Endothelial cell of umbilical vein (primary cell): ENCODE measurements at regions not wholly inside any gene's neighbourhood (a gene's known extent, or its start where the extent isn't known, plus 50 kb on each side); places are given as distances from the start of the nearest gene placed in this dataset.

Experiments
- BruUV-seq: library from RNA; stranded (reverse); fragments of 400-500 nt; replicated peaks from 2 replicates; lab custom pipeline; 2021; lab: Mats Ljungman, UMichigan
- CTCF ChIA-PET: fragments of 300-600, 350-600 bp; sonication (Branson Sonifier 250); formaldehyde crosslinking; loops from one replicate; lab custom pipeline; 2021; ENCODE audit warnings: antibody characterized with exemption, inconsistent platforms; lab: Charles Lee
- POLR2A ChIA-PET: fragments of 300-600, 350-600 bp; sonication (Branson Sonifier 250); formaldehyde crosslinking; loops from one replicate; lab custom pipeline; 2021; ENCODE audit warnings: antibody characterized with exemption, inconsistent platforms; lab: Charles Lee
- DNase-seq: peaks from one replicate; pipeline ENCODE4 v3.0.0-alpha.2; 2011; ENCODE audit warnings: low read depth, low spot score
- FAIRE-seq: peaks from 2 replicates; lab custom pipeline; 2011; peaks lifted over from hg19 to GRCh38; lab: Jason Lieb, UNC
- H2AFZ ChIP-seq: 2 replicates; pipeline ENCODE4 v1.6.0; 2012; ENCODE audit warnings: low read depth, low read length, control low read depth, inconsistent platforms
- H3K27ac ChIP-seq: 2 replicates; pipeline ENCODE4 v1.5.1; 2011; ENCODE audit warnings: low read depth, mild to moderate bottlenecking, control low read depth, low read length, moderate library complexity; ENCODE audit not compliant: insufficient read depth
- H3K27me3 ChIP-seq, 2 experiments: 2 replicates each; pipeline versions ENCODE4 v1.6.0 to v1.6.1; 2011; ENCODE audit warnings: low read length in 2 of 2, mixed read lengths in 1 of 2; ENCODE audit not compliant: control insufficient read depth in 2 of 2, insufficient read depth in 2 of 2
- H3K36me3 ChIP-seq, 2 experiments: 2 replicates in 1 of 2; 3 replicates in 1 of 2; pipeline ENCODE4 v1.5.1; 2011; ENCODE audit warnings: low read length in 2 of 2, mild to moderate bottlenecking in 1 of 2, moderate library complexity in 1 of 2; ENCODE audit not compliant: control insufficient read depth in 2 of 2, insufficient read depth in 2 of 2; ENCODE audit errors: extremely low read depth in 1 of 2
- H3K4me1 ChIP-seq: 3 replicates; pipeline ENCODE4 v1.5.1; 2011; ENCODE audit warnings: mild to moderate bottlenecking, low read length; ENCODE audit not compliant: control insufficient read depth, insufficient read depth; ENCODE audit errors: extremely low read depth
- H3K4me2 ChIP-seq: 2 replicates; pipeline ENCODE4 v1.6.1; 2011; ENCODE audit warnings: low read length, control low read depth, mixed read lengths; ENCODE audit not compliant: insufficient read depth
- H3K4me3 ChIP-seq, 3 experiments: fragments of 200-600 bp in 1 of 3; sonication (generic), shearing (Covaris generic) in 1 of 3; replicated peaks in 1 of 3; 2 replicates each; pipeline ENCODE4 v1.5.1; 2011 to 2016; ENCODE audit warnings: control low read depth in 3 of 3, low read length in 3 of 3, mild to moderate bottlenecking in 2 of 3, inconsistent platforms in 1 of 3, low read depth in 1 of 3, moderate library complexity in 1 of 3; ENCODE audit not compliant: insufficient read depth in 1 of 3
- H3K79me2 ChIP-seq: 2 replicates; pipeline ENCODE4 v1.6.0; 2012; ENCODE audit warnings: low read length, inconsistent platforms; ENCODE audit not compliant: control insufficient read depth, insufficient read depth
- H3K9ac ChIP-seq: replicated peaks from 2 replicates; pipeline ENCODE3; 2011; ENCODE audit warnings: low read length, control low read depth; ENCODE audit not compliant: insufficient read depth; ENCODE audit errors: extremely low read depth
- H3K9me1 ChIP-seq: replicated peaks from 3 replicates; pipeline ENCODE4 v1.6.0; 2011; ENCODE audit warnings: mild to moderate bottlenecking, low read length; ENCODE audit not compliant: control insufficient read depth, insufficient read depth; ENCODE audit errors: extremely low read depth
- H3K9me3 ChIP-seq: replicated peaks from 2 replicates; pipeline ENCODE4 v1.5.1; 2012; ENCODE audit warnings: low read length, inconsistent platforms; ENCODE audit not compliant: control insufficient read depth, insufficient read depth
- H4K20me1 ChIP-seq: replicated peaks from 2 replicates; pipeline ENCODE3; 2011; ENCODE audit warnings: mild to moderate bottlenecking, low read length; ENCODE audit not compliant: control insufficient read depth, insufficient read depth; ENCODE audit errors: extremely low read depth
- EZH2 ChIP-seq: IDR thresholded peaks from 2 replicates; pipeline ENCODE4 v1.6.1; 2012; ENCODE audit warnings: borderline replicate concordance, low read depth, mild to moderate bottlenecking, moderate library complexity, low read length, inconsistent platforms; ENCODE audit not compliant: severe bottlenecking
- FOS ChIP-seq: IDR thresholded peaks from 2 replicates; pipeline ENCODE4 v1.6.1; 2011; ENCODE audit warnings: mild to moderate bottlenecking, low read length, moderate library complexity, borderline replicate concordance; ENCODE audit not compliant: insufficient read depth
- GATA2 ChIP-seq: IDR thresholded peaks from 2 replicates; pipeline ENCODE4 v1.7.0; 2011; ENCODE audit warnings: low read depth, mild to moderate bottlenecking, moderate library complexity, mixed read lengths, low read length; ENCODE audit not compliant: insufficient read length, insufficient read depth
- JUN ChIP-seq: IDR thresholded peaks from 2 replicates; pipeline ENCODE4 v1.6.1; 2011; ENCODE audit warnings: borderline replicate concordance, low read depth; ENCODE audit not compliant: insufficient read length, insufficient read depth
- MYC ChIP-seq: IDR thresholded peaks from one replicate; pipeline ENCODE4 v1.6.1; 2011; ENCODE audit warnings: mild to moderate bottlenecking, low read depth, low read length
- POLR2A ChIP-seq: IDR thresholded peaks from 2 replicates; pipeline ENCODE4 v1.6.1; 2012; ENCODE audit warnings: low read depth, mild to moderate bottlenecking, control low read depth, low read length
- POLR2AphosphoS5 ChIP-seq: IDR thresholded peaks from 2 replicates; pipeline ENCODE4 v1.6.1; 2012; ENCODE audit warnings: low read depth, mild to moderate bottlenecking, control low read depth, low read length, moderate library complexity; ENCODE audit not compliant: insufficient read depth
- dilution Hi-C: fragments of 300-500 bp; cut with MboI; formaldehyde crosslinking; loops from one replicate; pipeline ENCODE4 v1.15.0; 2019; ENCODE audit warnings: low sequenced_read_pairs; ENCODE audit not compliant: extremely low pct_ligation_motif_present
- intact Hi-C: fragments of 100-400 bp; cut with micrococcal nuclease; formaldehyde crosslinking; loops from one replicate; pipeline ENCODE4 v1.10.0; 2022
- TF ChIP-seq, protein P1 (sequence below), 2 donors: IDR thresholded peaks; 1 replicate in 1 of 2; 2 replicates in 1 of 2; pipeline ENCODE4 v1.5.1; 2011; ENCODE audit warnings: low read length in 2 of 2, mild to moderate bottlenecking in 2 of 2, moderate library complexity in 2 of 2, control low read depth in 1 of 2, inconsistent platforms in 1 of 2, low read depth in 1 of 2; ENCODE audit not compliant: insufficient read depth in 1 of 2; ENCODE audit errors: extremely low read depth in 1 of 2
- TF ChIP-seq, protein P2 (sequence below): IDR thresholded peaks from 2 replicates; pipeline ENCODE4 v1.6.1; 2011; ENCODE audit not compliant: insufficient read depth, insufficient read length

GRCh38 chr7:33729726-33730125, 175.6 kb upstream of the BMPER start:
- FAIRE-seq (peak; percentile 53), DNase-seq (no peak)
- Histone ChIP-seq H3K4me2 (no peak overlapping the region), H3K4me3 (no peak overlapping the region), H4K20me1 (no peaks in the 10 kb centered on the region), H2AFZ (no peak overlapping the region), H3K9ac (no peak overlapping the region), H3K9me3 (no peaks in the 10 kb centered on the region), H3K36me3 (no peaks in the 10 kb centered on the region), H3K27ac (no peak overlapping the region), H3K4me1 (peaks cover 61% of the 10 kb centered on the region), H3K9me1 (no peaks in the 10 kb centered on the region), H3K79me2 (peaks cover 10% of the 10 kb centered on the region), H3K27me3 (no peaks in the 10 kb centered on the region)
- no TSS peak for BruUV-seq
- POLR2A ChIA-PET: no interaction called here
- dilution Hi-C loops (no loop called here), intact Hi-C loops (loop anchor here (5.0 to 10.0 kb wide), 6 partner anchors 137 to 1235 kb away; partner anchors contain the start of genes AVL9, KBTBD2 and LSM5)
- CTCF ChIA-PET: interaction anchor here (1.0 kb wide), 1 partner anchor 29 kb away, joined by 3 read pairs; no protein-coding TSS in a partner anchor
- TF ChIP-seq JUN: no peak
- TF ChIP-seq, protein P1, sequence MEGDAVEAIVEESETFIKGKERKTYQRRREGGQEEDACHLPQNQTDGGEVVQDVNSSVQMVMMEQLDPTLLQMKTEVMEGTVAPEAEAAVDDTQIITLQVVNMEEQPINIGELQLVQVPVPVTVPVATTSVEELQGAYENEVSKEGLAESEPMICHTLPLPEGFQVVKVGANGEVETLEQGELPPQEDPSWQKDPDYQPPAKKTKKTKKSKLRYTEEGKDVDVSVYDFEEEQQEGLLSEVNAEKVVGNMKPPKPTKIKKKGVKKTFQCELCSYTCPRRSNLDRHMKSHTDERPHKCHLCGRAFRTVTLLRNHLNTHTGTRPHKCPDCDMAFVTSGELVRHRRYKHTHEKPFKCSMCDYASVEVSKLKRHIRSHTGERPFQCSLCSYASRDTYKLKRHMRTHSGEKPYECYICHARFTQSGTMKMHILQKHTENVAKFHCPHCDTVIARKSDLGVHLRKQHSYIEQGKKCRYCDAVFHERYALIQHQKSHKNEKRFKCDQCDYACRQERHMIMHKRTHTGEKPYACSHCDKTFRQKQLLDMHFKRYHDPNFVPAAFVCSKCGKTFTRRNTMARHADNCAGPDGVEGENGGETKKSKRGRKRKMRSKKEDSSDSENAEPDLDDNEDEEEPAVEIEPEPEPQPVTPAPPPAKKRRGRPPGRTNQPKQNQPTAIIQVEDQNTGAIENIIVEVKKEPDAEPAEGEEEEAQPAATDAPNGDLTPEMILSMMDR (IDR thresholded peaks at IDR 0.05; ENCODE audit: extremely low read depth in 1 of 2, insufficient read depth in 1 of 2, low read depth in 1 of 2, low read length in 2 of 2): no peak
- TF ChIP-seq POLR2A: no peak
- no peak for TF ChIP-seq FOS
- TF ChIP-seq MYC: no peak
- no peak for TF ChIP-seq EZH2
- no peak for TF ChIP-seq POLR2AphosphoS5

DNA sequence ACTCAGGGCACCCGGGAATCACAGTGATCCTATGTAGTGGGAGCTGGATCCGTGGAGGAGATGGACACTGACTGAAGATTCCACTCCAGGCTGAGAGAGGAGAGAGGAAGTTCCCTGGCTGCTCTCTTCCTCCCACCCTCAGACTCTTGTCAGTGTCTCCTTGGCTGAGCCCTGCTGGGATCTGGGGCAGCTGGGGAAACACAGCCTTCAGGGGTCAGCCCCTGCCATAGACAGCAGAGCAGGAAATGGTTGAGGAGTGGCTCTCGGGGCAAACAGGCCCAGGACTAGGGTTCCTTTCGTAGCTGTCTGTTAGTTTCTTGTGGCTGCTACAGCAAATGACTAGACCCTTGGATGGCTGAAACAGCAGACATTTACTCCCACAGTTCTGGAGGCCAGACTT, 174.4 kb upstream of the BMPER start:
- FAIRE-seq (no peak), DNase-seq (no peak)
- POLR2A ChIA-PET: no interaction called here
- Histone ChIP-seq H3K27me3 (no peaks in the 10 kb centered on the region), H3K4me3 (no peak overlapping the region), H4K20me1 (no peaks in the 10 kb centered on the region), H3K4me2 (no peak overlapping the region), H3K9me1 (no peaks in the 10 kb centered on the region), H2AFZ (no peak overlapping the region), H3K27ac (no peak overlapping the region), H3K4me1 (peaks cover 49% of the 10 kb centered on the region), H3K36me3 (no peaks in the 10 kb centered on the region), H3K79me2 (peaks cover 10% of the 10 kb centered on the region), H3K9ac (no peak overlapping the region), H3K9me3 (no peaks in the 10 kb centered on the region)
- intact Hi-C loops (no loop called here), dilution Hi-C loops (no loop called here)
- BruUV-seq: no TSS peak
- CTCF ChIA-PET: no interaction called here
- TF ChIP-seq EZH2 (no peak), MYC (no peak), POLR2A (no peak), POLR2AphosphoS5 (no peak), JUN (no peak), FOS (no peak), GATA2 (no peak)
- TF ChIP-seq, protein P2, sequence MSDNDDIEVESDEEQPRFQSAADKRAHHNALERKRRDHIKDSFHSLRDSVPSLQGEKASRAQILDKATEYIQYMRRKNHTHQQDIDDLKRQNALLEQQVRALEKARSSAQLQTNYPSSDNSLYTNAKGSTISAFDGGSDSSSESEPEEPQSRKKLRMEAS: no peak
- TF ChIP-seq, protein P1 (IDR thresholded peaks at IDR 0.05; ENCODE audit: extremely low read depth in 1 of 2, insufficient read depth in 1 of 2, low read depth in 1 of 2, low read length in 2 of 2): no peak
